OCI-LY1 (cell line): ENCODE measurements at regions not wholly inside any gene's neighbourhood (a gene's known extent, or its start where the extent isn't known, plus 50 kb on each side); places are given as distances from the start of the nearest gene placed in this dataset.
A peak's percentile ranks its signal among the peaks of the same experiment; 100 is the strongest.

Experiments used
- H2AFZ ChIP-seq: fragments of 200-600 bp; sonication (generic), shearing (Covaris generic); 2 replicates; pipeline ENCODE4 v1.6.0; 2014; ENCODE audit warnings: antibody characterized with exemption, mild to moderate bottlenecking, low read length
- H3F3A ChIP-seq: fragments of 200-600 bp; sonication (generic), shearing (Covaris generic); 2 replicates; pipeline ENCODE4 v1.6.0; 2014; ENCODE audit warnings: mild to moderate bottlenecking, antibody characterized with exemption, low read length, moderate library complexity; ENCODE audit not compliant: insufficient read depth
- H3K27ac ChIP-seq: fragments of 200-600 bp; sonication (generic); 2 replicates; pipeline ENCODE4 v1.5.1; 2014; ENCODE audit warnings: low read length, mixed run types, mild to moderate bottlenecking, low read depth; ENCODE audit not compliant: poor library complexity, severe bottlenecking
- H3K27me3 ChIP-seq: fragments of 200-600 bp; sonication (generic); 2 replicates; pipeline ENCODE4 v1.6.0; 2014; ENCODE audit warnings: antibody characterized with exemption, mild to moderate bottlenecking, low read length, moderate library complexity; ENCODE audit not compliant: insufficient read depth
- H3K36me3 ChIP-seq: fragments of 200-600 bp; sonication (generic); 2 replicates; pipeline ENCODE4 v1.6.1; 2014; ENCODE audit warnings: mild to moderate bottlenecking, antibody characterized with exemption, low read length, moderate library complexity, mixed read lengths; ENCODE audit not compliant: insufficient read depth
- H3K4me1 ChIP-seq: fragments of 200-600 bp; sonication (generic); 2 replicates; pipeline ENCODE4 v1.5.1; 2014; ENCODE audit warnings: mild to moderate bottlenecking, low read length, moderate library complexity; ENCODE audit not compliant: insufficient read depth, severe bottlenecking
- H3K4me2 ChIP-seq: fragments of 200-600 bp; sonication (generic), shearing (Covaris generic); 2 replicates; pipeline ENCODE4 v1.6.1; 2014; ENCODE audit warnings: low read length
- H3K4me3 ChIP-seq: fragments of 200-600 bp; sonication (generic); 2 replicates; pipeline ENCODE4 v1.5.1; 2014; ENCODE audit warnings: low read length, low read depth, mild to moderate bottlenecking, mixed read lengths; ENCODE audit not compliant: poor library complexity, severe bottlenecking
- H3K79me2 ChIP-seq: fragments of 200-600 bp; shearing (Covaris generic); 2 replicates; pipeline ENCODE4 v1.6.1; 2016; ENCODE audit warnings: mixed run types, low read length, mixed read lengths; ENCODE audit not compliant: insufficient read depth
- H3K9ac ChIP-seq: fragments of 200-600 bp; sonication (generic), shearing (Covaris generic); 2 replicates; pipeline ENCODE4 v1.6.1; 2014; ENCODE audit warnings: mild to moderate bottlenecking, low read length, mixed read lengths
- H3K9me2 ChIP-seq: fragments of 200-600 bp; sonication (generic), shearing (Covaris generic); 2 replicates; pipeline ENCODE4 v1.6.1; 2014; ENCODE audit warnings: low read depth, mild to moderate bottlenecking, low read length, mixed read lengths
- H3K9me3 ChIP-seq: fragments of 200-600 bp; shearing (Covaris generic); 2 replicates; pipeline ENCODE4 v1.6.1; 2014; ENCODE audit warnings: low read length, mixed read lengths
- H4K20me1 ChIP-seq: fragments of 200-600 bp; sonication (generic), shearing (Covaris generic); 2 replicates; pipeline ENCODE4 v1.6.0; 2016; ENCODE audit warnings: mild to moderate bottlenecking, low read length; ENCODE audit not compliant: insufficient read depth
- CTCF ChIP-seq: fragments of 200-600 bp; sonication (generic), shearing (Covaris generic); IDR thresholded peaks from 2 replicates; pipeline ENCODE4 v1.5.1; 2017; ENCODE audit warnings: mild to moderate bottlenecking, antibody characterized with exemption, low read length, moderate library complexity, mixed read lengths
- EZH2 ChIP-seq: fragments of 200-600 bp; sonication (generic), shearing (Covaris generic); IDR thresholded peaks from 2 replicates; pipeline ENCODE4 v1.8.0; 2017; ENCODE audit warnings: borderline replicate concordance, mixed run types, mild to moderate bottlenecking, antibody characterized with exemption, low read length, moderate library complexity, mixed read lengths

DNA sequence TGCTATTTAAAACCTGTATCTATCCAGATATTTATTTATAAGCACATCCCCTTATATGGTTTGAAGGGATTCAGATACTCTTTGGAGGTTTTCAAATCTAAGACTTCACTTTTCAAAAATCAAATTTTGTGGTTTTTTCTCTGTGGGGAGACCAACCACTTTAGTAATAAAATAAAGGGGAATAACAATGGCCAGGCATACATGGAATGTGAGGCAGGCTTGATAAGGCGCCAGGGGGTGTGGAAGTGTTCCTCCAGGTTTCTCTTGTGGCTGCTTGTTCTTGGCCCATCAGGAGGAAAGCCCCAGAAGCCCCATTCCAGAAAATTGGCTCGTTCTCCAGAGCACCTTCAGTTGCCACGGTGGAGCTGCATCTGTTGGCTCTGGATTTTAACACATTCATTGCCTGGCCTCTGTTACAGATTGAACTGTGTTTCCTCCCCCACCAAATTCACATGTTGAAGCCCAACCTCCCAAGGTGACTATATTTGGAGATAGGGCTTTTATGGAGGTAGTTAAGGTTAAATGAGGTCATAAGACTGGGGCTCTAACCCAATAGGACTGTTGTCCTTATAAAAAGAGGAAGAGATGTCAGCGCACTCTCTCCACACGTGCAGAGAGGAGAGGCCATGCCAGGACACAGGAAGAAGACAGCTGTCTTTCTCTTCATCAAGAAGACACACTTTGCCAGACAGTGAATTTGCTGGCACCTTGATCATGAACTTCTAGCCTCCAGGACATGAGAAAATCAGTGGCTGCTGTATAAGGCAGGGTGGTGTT is 195.9 kb downstream of the TMEM38B start:
- H3K4me1 ChIP-seq: no peaks in the 10 kb centered on the region
- no peak overlapping the region for H2AFZ ChIP-seq
- no peaks in the 10 kb centered on the region for H3K9me3 ChIP-seq
- no peak for TF ChIP-seq CTCF
- no peak for TF ChIP-seq EZH2
- H3K36me3 ChIP-seq: no peaks in the 10 kb centered on the region
- H3K27ac ChIP-seq: no peak overlapping the region
- no peak overlapping the region for H3K4me3 ChIP-seq
- H3K4me2 ChIP-seq: no peak overlapping the region
- H3K9me2 ChIP-seq: no peaks in the 10 kb centered on the region
- no peaks in the 10 kb centered on the region for H4K20me1 ChIP-seq
- no peaks in the 10 kb centered on the region for H3F3A ChIP-seq
- H3K9ac ChIP-seq: no peak overlapping the region
- no peaks in the 10 kb centered on the region for H3K27me3 ChIP-seq
- no peaks in the 10 kb centered on the region for H3K79me2 ChIP-seq

- no peak overlapping the region for H3K27ac ChIP-seq
- no peaks in the 10 kb centered on the region for H3K36me3 ChIP-seq
- no peaks in the 10 kb centered on the region for H3K9me3 ChIP-seq
- no peaks in the 10 kb centered on the region for H3K9me2 ChIP-seq
- H3F3A ChIP-seq: no peaks in the 10 kb centered on the region
- H3K4me2 ChIP-seq: no peak overlapping the region
- H4K20me1 ChIP-seq: no peaks in the 10 kb centered on the region
- no peak for TF ChIP-seq CTCF
- no peak for TF ChIP-seq EZH2
- no peaks in the 10 kb centered on the region for H3K27me3 ChIP-seq
- no peaks in the 10 kb centered on the region for H3K79me2 ChIP-seq
- H3K9ac ChIP-seq: no peak overlapping the region
- no peaks in the 10 kb centered on the region for H3K4me1 ChIP-seq
- H2AFZ ChIP-seq: no peak overlapping the region
- H3K4me3 ChIP-seq: no peak overlapping the region
These were observed 205.8 kb downstream of the TMEM38B start for GRCh38 chr9:105900123-105900522.

GRCh38 chr9:105901514-105902109 is 207.3 kb downstream of the TMEM38B start:
- no peaks in the 10 kb centered on the region for H3K36me3 ChIP-seq
- no peak overlapping the region for H3K4me3 ChIP-seq
- no peaks in the 10 kb centered on the region for H3F3A ChIP-seq
- H3K27ac ChIP-seq: no peak overlapping the region
- no peaks in the 10 kb centered on the region for H3K79me2 ChIP-seq
- no peaks in the 10 kb centered on the region for H4K20me1 ChIP-seq
- no peaks in the 10 kb centered on the region for H3K9me3 ChIP-seq
- H2AFZ ChIP-seq: no peak overlapping the region
- no peak overlapping the region for H3K4me2 ChIP-seq
- no peaks in the 10 kb centered on the region for H3K9me2 ChIP-seq
- H3K9ac ChIP-seq: no peak overlapping the region
- TF ChIP-seq EZH2 (no peak), CTCF (peak; percentile 57; the same call in 1 of the 2 replicates)
- H3K27me3 ChIP-seq: no peaks in the 10 kb centered on the region
- no peaks in the 10 kb centered on the region for H3K4me1 ChIP-seq
